ENCODE measurements at regions not wholly inside any gene's neighbourhood (a gene's known extent, or its start where the extent isn't known, plus 50 kb on each side); places are given as distances from the start of the nearest gene placed in this dataset.

DNA sequence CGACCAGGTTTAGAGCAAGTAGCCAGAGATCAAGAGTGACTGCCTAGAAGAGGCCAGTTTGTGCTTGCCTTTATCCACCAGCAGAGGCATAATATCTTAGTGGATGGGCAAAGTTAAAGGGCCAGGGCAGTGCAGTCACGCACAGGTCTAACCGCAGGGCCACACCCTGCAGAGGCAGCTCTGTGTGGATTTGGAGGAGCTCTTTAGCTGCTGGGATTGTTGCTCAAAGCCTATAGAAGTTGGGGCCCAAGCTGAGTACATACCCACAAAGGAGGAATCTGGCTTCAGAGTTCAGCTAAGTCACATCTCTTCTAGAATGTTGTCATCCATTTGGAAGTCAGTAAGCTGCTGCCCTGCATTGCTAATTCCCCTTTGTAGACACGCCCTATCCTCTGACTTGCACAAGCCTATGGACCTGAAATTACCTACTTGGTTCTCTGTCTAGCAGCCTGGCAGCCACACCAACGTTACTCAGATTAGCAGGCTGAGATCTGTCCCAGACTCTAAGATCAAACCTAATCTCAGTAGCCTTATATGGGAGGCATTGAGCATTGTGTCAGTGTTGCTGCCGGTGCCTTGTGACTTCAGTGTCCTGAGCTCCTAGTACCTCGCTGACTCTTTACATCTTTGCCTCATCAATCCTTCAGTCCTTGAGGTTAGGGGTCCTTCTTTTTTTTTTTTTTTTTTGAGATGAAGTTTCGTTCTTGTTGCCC, 102.9 kb upstream of the STARD13 start:
- TF ChIP-seq CTCF (conservative IDR thresholded peaks at IDR 0.05) (no peak; the same call in 1 of the 2 replicates), ZFX (IDR thresholded peaks at IDR 0.05) (no peak)

Measured in C4-2B (cell line).